HUES6 (cell line): ENCODE measurements at regions not wholly inside any gene's neighbourhood (a gene's known extent, or its start where the extent isn't known, plus 50 kb on each side); places are given as distances from the start of the nearest gene placed in this dataset.

Experiments
- H3K27ac ChIP-seq: 2 replicates; pipeline ENCODE4 v1.7.0; 2013; ENCODE audit warnings: low read depth, mild to moderate bottlenecking, low read length, inconsistent platforms
- H3K27me3 ChIP-seq: 2 replicates; pipeline ENCODE4 v1.6.1; 2013; ENCODE audit warnings: low read length; ENCODE audit not compliant: control insufficient read depth, insufficient read depth
- H3K36me3 ChIP-seq: 2 replicates; pipeline ENCODE4 v1.6.1; 2013; ENCODE audit warnings: low read length; ENCODE audit not compliant: control insufficient read depth, insufficient read depth
- H3K4me1 ChIP-seq: 2 replicates; pipeline ENCODE4 v1.6.1; 2013; ENCODE audit warnings: low read length; ENCODE audit not compliant: control insufficient read depth, insufficient read depth
- H3K4me3 ChIP-seq: 2 replicates; pipeline ENCODE4 v1.5.1; 2013; ENCODE audit warnings: low read depth, low read length
- H3K9ac ChIP-seq: one replicate; pipeline ENCODE4 v1.6.1; 2013; ENCODE audit warnings: mild to moderate bottlenecking, low read length
- H3K9me3 ChIP-seq: 2 replicates; pipeline ENCODE4 v1.6.1; 2013; ENCODE audit warnings: low read depth, low read length; ENCODE audit not compliant: control insufficient read depth, insufficient read depth

GRCh38 chr1:8202182-8202905 is 115.6 kb upstream of the SLC45A1 start:
- H3K36me3 ChIP-seq = no peaks in the 10 kb centered on the region
- no peaks in the 10 kb centered on the region for H3K9me3 ChIP-seq
- no peak overlapping the region for H3K9ac ChIP-seq
- H3K27me3 ChIP-seq = no peaks in the 10 kb centered on the region
- no peak overlapping the region for H3K27ac ChIP-seq
- peaks cover 23% of the 10 kb centered on the region for H3K4me1 ChIP-seq
- no peak overlapping the region for H3K4me3 ChIP-seq

DNA sequence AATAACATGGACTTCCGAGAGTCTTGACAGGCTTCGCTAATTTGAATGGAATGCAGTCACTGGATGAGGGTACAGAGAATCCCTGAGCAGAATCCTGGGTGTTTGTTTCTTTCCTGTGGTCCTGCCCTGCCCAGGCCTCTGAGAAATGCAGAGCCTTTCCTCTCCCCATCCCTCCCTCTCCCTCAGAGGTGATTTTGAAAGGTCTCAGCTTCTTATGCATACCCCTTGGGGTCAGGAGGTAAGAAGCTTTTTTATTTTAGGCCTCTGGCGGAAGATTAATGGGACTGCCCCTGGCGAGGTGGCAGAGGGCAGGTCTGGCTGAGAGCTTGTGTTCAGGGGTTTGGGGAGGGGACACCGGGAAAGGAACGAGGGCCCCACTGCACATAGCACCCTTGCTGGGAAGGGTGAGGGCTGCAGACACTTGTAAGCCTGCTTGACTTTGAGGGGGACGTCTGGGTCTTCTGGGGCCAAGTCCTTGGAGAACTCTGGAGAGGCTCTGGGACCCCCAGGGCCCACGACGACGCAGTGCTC is 116.5 kb upstream of the SLC45A1 start:
- Histone ChIP-seq H3K27ac (no peak overlapping the region), H3K27me3 (no peaks in the 10 kb centered on the region), H3K36me3 (no peaks in the 10 kb centered on the region), H3K4me3 (no peak overlapping the region), H3K9ac (no peak overlapping the region), H3K9me3 (no peaks in the 10 kb centered on the region), H3K4me1 (peaks cover 23% of the 10 kb centered on the region)

DNA sequence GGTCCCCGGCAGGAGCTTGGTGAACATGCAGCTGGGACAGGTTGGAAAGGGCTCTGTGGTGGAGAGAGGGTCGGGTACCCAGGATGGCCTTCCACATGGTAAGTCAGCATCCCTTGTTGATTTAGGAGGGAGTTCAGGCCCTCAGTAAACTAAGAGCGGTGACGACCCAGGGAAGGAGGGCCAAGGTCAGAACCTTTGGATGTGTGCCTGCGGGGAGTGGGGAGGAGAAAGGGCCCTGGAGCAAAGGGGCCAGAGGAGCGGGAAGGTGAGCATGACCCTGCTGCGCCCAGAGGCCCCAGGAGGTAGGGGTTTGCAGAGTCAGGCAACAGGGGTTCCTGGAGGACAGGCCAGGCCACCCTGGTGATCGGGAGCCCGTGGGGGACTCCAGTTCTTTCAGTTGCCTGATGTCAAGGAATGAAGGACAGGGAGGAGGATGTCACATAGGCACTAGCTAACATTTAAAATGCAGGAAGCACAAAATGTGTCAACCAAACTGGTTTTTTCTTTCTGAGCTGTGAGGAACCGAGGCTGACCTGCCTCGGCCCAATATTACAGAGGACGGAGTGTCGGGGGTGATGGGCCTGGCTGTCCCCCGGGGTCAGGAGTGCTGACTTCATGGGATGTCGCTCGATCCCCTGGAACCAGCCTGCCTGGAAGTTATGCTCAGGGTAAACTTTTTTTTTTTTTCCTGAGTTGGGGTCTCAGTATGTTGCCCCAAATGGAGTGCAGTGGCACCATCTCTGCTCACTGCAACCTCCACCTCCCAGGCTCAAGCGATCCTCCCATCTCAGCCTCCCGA is 117.4 kb upstream of the SLC45A1 start:
- Histone ChIP-seq H3K36me3 (no peaks in the 10 kb centered on the region), H3K4me1 (peaks cover 23% of the 10 kb centered on the region)

DNA sequence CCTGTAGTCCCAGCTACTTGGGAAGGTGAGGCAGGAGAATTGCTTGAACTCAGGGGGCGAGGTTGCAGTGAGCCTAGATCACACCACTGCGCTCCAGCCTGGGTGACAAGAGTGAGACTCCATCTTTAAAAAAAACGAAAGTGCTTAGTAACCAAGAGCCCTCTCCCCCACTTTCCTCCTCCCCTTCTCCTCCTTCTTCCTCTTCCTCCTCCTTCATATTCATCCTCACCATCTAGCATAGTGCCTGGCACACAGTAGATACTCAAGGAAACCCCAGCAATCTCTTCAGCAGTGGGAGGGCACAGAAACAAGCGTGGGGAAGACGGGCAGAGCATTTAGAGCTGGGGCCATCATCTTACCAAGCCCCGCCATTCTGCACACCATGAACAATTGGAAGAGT is 119.4 kb upstream of the SLC45A1 start:
- Histone ChIP-seq H3K4me3 (no peak overlapping the region), H3K4me1 (peaks cover 23% of the 10 kb centered on the region), H3K9me3 (no peaks in the 10 kb centered on the region), H3K36me3 (no peaks in the 10 kb centered on the region), H3K27ac (no peak overlapping the region), H3K9ac (no peak overlapping the region), H3K27me3 (no peaks in the 10 kb centered on the region)

More for the DNA sequence above, 117.4 kb upstream of the SLC45A1 start:
- Histone ChIP-seq H3K4me3 (no peak overlapping the region), H3K27me3 (no peaks in the 10 kb centered on the region), H3K27ac (no peak overlapping the region), H3K9me3 (no peaks in the 10 kb centered on the region), H3K9ac (no peak overlapping the region)

- Histone ChIP-seq H3K27ac (no peak overlapping the region), H3K4me3 (no peak overlapping the region), H3K9ac (peak overlapping the region; percentile 31), H3K27me3 (no peaks in the 10 kb centered on the region), H3K9me3 (no peaks in the 10 kb centered on the region), H3K4me1 (peaks cover 21% of the 10 kb centered on the region), H3K36me3 (no peaks in the 10 kb centered on the region)
Measured at GRCh38 chr1:8197493-8198282, 120.2 kb upstream of the SLC45A1 start.

DNA sequence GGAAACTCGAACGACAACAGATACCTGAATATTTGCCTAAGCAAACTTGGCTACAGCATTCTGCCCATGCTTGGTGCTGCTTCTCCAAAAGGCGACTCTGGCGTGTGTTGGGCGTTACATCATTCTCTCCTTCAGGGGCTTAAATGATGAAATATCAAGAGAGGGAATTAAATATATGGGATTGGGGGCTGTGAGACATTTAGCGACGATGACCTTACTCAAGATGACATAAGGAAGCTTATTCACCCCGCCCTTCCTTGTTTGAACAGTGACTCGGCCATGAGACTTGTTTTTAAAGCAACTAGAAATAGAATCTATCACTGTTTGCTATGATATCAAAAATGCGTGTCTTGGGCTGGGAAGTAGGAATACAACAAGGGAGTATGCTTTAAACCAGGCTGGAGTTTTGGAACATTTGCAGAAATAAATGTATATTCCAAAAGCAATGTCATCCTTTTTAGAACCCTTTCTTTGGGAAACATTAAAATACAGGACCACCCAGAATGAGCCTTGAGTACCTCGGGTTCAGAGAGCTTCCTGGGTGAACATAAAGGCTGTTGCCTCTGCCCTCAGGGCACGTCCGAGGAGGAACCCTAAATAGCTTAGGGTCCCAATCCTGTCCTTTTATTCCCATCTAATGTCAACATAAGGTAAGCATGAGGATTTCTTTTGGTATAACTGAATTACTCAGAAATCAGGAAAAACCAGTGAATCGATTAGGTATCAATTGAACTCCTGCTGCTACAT is 123.3 kb upstream of the SLC45A1 start:
- H3K9ac ChIP-seq = no peak overlapping the region
- H3K9me3 ChIP-seq = no peaks in the 10 kb centered on the region
- no peaks in the 10 kb centered on the region for H3K27me3 ChIP-seq
- H3K4me3 ChIP-seq = no peak overlapping the region
- no peak overlapping the region for H3K27ac ChIP-seq
- H3K4me1 ChIP-seq = peaks cover 3% of the 10 kb centered on the region; the same call in 1 of the 2 replicates
- no peaks in the 10 kb centered on the region for H3K36me3 ChIP-seq

DNA sequence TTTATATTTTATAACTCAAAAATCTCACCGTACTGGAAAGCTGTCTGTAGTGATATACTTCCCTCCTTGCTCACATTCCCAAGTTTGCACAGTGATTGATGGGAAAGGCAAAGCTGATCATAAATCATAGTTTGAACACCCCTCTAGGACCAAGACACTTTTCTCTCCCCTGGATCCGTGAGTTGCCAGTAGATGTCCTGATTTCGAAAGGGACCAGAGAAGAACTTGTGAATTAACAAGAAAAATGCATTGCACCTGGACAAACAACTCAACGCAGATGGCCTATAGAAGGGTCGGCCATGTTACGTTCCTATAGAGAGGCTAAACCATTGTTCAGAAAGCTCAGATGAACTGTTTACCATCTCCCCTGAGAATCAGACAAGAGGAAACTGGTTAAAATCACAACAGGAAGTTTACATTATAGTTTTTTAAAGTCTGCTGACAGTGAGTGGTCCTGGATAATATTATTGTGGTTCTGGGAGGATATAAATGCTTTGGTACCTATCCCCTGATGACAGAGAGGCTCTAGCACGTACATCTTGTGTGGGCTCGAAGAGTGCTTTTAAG is 124.0 kb upstream of the SLC45A1 start:
- Histone ChIP-seq H3K9ac (no peak overlapping the region), H3K9me3 (no peaks in the 10 kb centered on the region), H3K4me1 (peaks cover 3% of the 10 kb centered on the region; the same call in 1 of the 2 replicates), H3K36me3 (no peaks in the 10 kb centered on the region), H3K27ac (no peak overlapping the region), H3K4me3 (no peak overlapping the region), H3K27me3 (no peaks in the 10 kb centered on the region)

DNA sequence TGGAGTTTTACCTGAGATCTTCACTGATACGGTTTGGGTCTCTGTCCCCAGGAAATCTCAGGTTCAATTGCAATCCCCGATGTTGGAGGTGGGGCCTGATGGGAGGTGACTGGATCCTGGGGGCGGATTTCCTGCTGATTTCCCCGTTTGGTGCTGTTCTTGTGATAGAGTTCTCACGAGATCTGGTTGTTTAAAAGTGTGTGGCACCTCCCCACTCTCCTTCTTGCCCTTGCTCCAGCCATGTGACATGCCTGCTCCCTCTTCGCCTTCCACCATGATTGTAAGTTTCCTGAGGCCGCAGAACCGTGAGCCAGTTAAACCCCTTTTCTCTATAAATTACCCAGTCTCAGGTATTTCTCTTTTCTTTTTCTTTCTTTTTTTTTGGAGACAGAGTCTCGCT is 126.4 kb upstream of the SLC45A1 start:
- H3K27ac ChIP-seq = no peak overlapping the region
- no peaks in the 10 kb centered on the region for H3K27me3 ChIP-seq
- no peaks in the 10 kb centered on the region; the same call in 1 of the 2 replicates for H3K4me1 ChIP-seq
- no peak overlapping the region for H3K4me3 ChIP-seq
- no peaks in the 10 kb centered on the region for H3K9me3 ChIP-seq
- H3K9ac ChIP-seq = no peak overlapping the region
- H3K36me3 ChIP-seq = no peaks in the 10 kb centered on the region

GRCh38 chr1:8189931-8190483 is 127.9 kb upstream of the SLC45A1 start:
- Histone ChIP-seq H3K9ac (no peak overlapping the region), H3K27me3 (no peaks in the 10 kb centered on the region), H3K27ac (no peak overlapping the region), H3K4me1 (no peaks in the 10 kb centered on the region; the same call in 1 of the 2 replicates), H3K36me3 (no peaks in the 10 kb centered on the region), H3K9me3 (no peaks in the 10 kb centered on the region), H3K4me3 (no peak overlapping the region)

DNA sequence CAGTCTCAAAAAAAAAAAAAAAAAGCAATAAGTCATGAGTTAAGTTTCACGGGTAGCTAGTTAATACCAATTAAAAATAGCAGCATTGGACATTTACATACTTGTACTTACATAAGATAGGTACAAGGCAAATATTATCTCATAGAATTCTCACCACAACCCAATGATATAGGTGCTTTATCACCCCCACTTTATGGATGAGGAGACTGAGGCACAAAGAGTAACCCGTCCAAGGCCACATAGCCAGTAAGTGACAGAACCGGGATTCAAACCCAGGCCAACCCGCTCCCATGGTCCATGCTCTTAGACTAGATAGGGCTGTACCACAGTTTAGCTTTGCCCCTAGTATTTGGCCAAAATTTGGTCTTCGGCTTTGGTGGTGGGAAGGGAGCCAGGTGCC is 132.5 kb upstream of the SLC45A1 start:
- peaks cover 11% of the 10 kb centered on the region; the same call in 1 of the 2 replicates for H3K4me1 ChIP-seq
- no peak overlapping the region for H3K27ac ChIP-seq
- H3K27me3 ChIP-seq = no peaks in the 10 kb centered on the region
- no peaks in the 10 kb centered on the region for H3K36me3 ChIP-seq
- no peak overlapping the region for H3K9ac ChIP-seq
- no peak overlapping the region for H3K4me3 ChIP-seq
- H3K9me3 ChIP-seq = no peaks in the 10 kb centered on the region
